Mammary epithelial cell (primary cell): ENCODE measurements at regions not wholly inside any gene's neighbourhood (a gene's known extent, or its start where the extent isn't known, plus 50 kb on each side); places are given as distances from the start of the nearest gene placed in this dataset.
"Not testable (repeated sequence)": the region's sequence is repeated elsewhere in the genome, so short reads cannot be mapped to it uniquely, and the experiment has no call there.

ENCODE experiments used
- EZH2 ChIP-seq: IDR thresholded peaks from 2 replicates; pipeline ENCODE4 v1.6.1; 2012; ENCODE audit warnings: low read length, inconsistent platforms, borderline replicate concordance
- TF ChIP-seq, protein P1 (sequence below), 2 donors: IDR thresholded peaks in 1 of 2; conservative IDR thresholded peaks in 1 of 2; 2 replicates each; pipeline ENCODE4 v1.5.1; 2011 to 2012; ENCODE audit warnings: inconsistent platforms in 2 of 2, low read length in 2 of 2, mild to moderate bottlenecking in 2 of 2, control low read depth in 1 of 2, low read depth in 1 of 2; ENCODE audit not compliant: insufficient read depth in 1 of 2; ENCODE audit errors: extremely low read depth in 1 of 2

DNA sequence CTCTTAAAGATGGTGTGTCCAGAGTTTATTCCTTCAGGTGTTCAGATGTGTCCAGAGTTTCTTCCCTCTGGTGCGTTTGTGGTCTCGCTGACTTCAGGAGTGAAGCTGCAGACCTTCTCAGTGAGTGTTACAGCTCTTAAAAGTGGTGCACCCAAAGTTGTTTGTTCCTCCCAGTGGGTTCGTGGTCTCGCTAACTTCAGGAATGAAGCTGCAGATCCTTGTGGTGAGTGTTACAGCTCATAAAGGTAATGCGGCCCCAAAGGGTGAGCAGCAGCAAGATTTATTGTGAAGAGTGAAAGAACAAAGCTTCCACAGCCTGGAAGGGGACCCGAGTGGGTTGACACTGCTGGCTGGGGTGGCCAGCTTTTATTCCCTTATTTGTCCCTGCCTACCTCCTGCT, 227.7 kb upstream of the DAB2 start:
- TF ChIP-seq, protein P1, sequence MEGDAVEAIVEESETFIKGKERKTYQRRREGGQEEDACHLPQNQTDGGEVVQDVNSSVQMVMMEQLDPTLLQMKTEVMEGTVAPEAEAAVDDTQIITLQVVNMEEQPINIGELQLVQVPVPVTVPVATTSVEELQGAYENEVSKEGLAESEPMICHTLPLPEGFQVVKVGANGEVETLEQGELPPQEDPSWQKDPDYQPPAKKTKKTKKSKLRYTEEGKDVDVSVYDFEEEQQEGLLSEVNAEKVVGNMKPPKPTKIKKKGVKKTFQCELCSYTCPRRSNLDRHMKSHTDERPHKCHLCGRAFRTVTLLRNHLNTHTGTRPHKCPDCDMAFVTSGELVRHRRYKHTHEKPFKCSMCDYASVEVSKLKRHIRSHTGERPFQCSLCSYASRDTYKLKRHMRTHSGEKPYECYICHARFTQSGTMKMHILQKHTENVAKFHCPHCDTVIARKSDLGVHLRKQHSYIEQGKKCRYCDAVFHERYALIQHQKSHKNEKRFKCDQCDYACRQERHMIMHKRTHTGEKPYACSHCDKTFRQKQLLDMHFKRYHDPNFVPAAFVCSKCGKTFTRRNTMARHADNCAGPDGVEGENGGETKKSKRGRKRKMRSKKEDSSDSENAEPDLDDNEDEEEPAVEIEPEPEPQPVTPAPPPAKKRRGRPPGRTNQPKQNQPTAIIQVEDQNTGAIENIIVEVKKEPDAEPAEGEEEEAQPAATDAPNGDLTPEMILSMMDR (conservative IDR thresholded peaks at IDR 0.05 in 1 of 2, IDR thresholded peaks at IDR 0.05 in 1 of 2; ENCODE audit: extremely low read depth in 1 of 2, insufficient read depth in 1 of 2, low read depth in 1 of 2, low read length in 2 of 2): not testable (repeated sequence)
- TF ChIP-seq EZH2: not testable (repeated sequence)
